8988T (cell line): ENCODE measurements at regions not wholly inside any gene's neighbourhood (a gene's known extent, or its start where the extent isn't known, plus 50 kb on each side); places are given as distances from the start of the nearest gene placed in this dataset.

Experiments used
- DNase-seq: peaks from one replicate; pipeline ENCODE4 v3.0.0; 2011

GRCh38 chr11:134905517-134905916, 493.5 kb upstream of the B3GAT1 start:
- no peak for DNase-seq

- no peak for DNase-seq
Observed at GRCh38 chr11:134904103-134904790, 492.2 kb upstream of the B3GAT1 start.

- DNase-seq, result no peak
Observed at GRCh38 chr11:134901955-134902918, 490.2 kb upstream of the B3GAT1 start.

GRCh38 chr11:134901542-134901941, 489.5 kb upstream of the B3GAT1 start:
- no peak for DNase-seq

- no peak for DNase-seq
Observed at GRCh38 chr11:134893810-134894685, 482.0 kb upstream of the B3GAT1 start.

GRCh38 chr11:134890446-134890845, 478.4 kb upstream of the B3GAT1 start:
- no peak for DNase-seq

- no peak for DNase-seq
Observed at GRCh38 chr11:134889832-134890231, 477.8 kb upstream of the B3GAT1 start.

GRCh38 chr11:134888821-134889220, 476.8 kb upstream of the B3GAT1 start:
- no peak for DNase-seq

GRCh38 chr11:134887896-134888295, 475.9 kb upstream of the B3GAT1 start:
- no peak for DNase-seq

GRCh38 chr11:134883484-134883883, 471.4 kb upstream of the B3GAT1 start:
- DNase-seq, result no peak

- no peak for DNase-seq
Observed at GRCh38 chr11:134882671-134883297, 470.7 kb upstream of the B3GAT1 start.

GRCh38 chr11:134882141-134882540, 470.1 kb upstream of the B3GAT1 start:
- no peak for DNase-seq

- no peak for DNase-seq
Observed at GRCh38 chr11:134880788-134881187, 468.7 kb upstream of the B3GAT1 start.

- no peak for DNase-seq
Observed at GRCh38 chr11:134879931-134880330, 467.9 kb upstream of the B3GAT1 start.

- no peak for DNase-seq
Observed at GRCh38 chr11:134879341-134879740, 467.3 kb upstream of the B3GAT1 start.

GRCh38 chr11:134878785-134879184, 466.7 kb upstream of the B3GAT1 start:
- no peak for DNase-seq

GRCh38 chr11:134876226-134876625, 464.2 kb upstream of the B3GAT1 start:
- DNase-seq, result no peak

- DNase-seq, result no peak
Observed at GRCh38 chr11:134866981-134867675, 455.1 kb upstream of the B3GAT1 start.

GRCh38 chr11:134866215-134866614, 454.2 kb upstream of the B3GAT1 start:
- no peak for DNase-seq

- no peak for DNase-seq
Observed at GRCh38 chr11:134864968-134865305, 452.9 kb upstream of the B3GAT1 start.

GRCh38 chr11:134864233-134864967, 452.4 kb upstream of the B3GAT1 start:
- no peak for DNase-seq
